HG03060 (cell line): ENCODE measurements at regions not wholly inside any gene's neighbourhood (a gene's known extent, or its start where the extent isn't known, plus 50 kb on each side); places are given as distances from the start of the nearest gene placed in this dataset.
"Not testable (repeated sequence)": the region's sequence is repeated elsewhere in the genome, so short reads cannot be mapped to it uniquely, and the experiment has no call there.

Source experiments
- ATAC-seq: cut with Tn5 transposase; IDR thresholded peaks from one replicate; pipeline ENCODE4 v1.9.1; 2021; ENCODE audit warnings: low read depth, moderate number of reproducible peaks; ENCODE audit not compliant: unreplicated experiment

- no peak for ATAC-seq
These were observed 1234.6 kb upstream of the CHAC2 start for GRCh38 chr2:52532956-52533355.

GRCh38 chr2:52526735-52527134, 1240.9 kb upstream of the CHAC2 start:
- ATAC-seq: no peak

- no peak for ATAC-seq
These were observed 1247.0 kb upstream of the CHAC2 start for GRCh38 chr2:52520644-52521043.

- ATAC-seq: no peak
These were observed 1248.9 kb upstream of the CHAC2 start for GRCh38 chr2:52518678-52519077.

- ATAC-seq: no peak
These were observed 1254.8 kb upstream of the CHAC2 start for GRCh38 chr2:52512760-52513159.

- no peak for ATAC-seq
These were observed 1257.2 kb upstream of the CHAC2 start for GRCh38 chr2:52510432-52510831.

- no peak for ATAC-seq
These were observed 1265.1 kb upstream of the CHAC2 start for GRCh38 chr2:52502476-52502860.

- no peak for ATAC-seq
These were observed 1265.7 kb upstream of the CHAC2 start for GRCh38 chr2:52501715-52502475.

GRCh38 chr2:52500561-52500960, 1267.0 kb upstream of the CHAC2 start:
- ATAC-seq: no peak

- no peak for ATAC-seq
These were observed 1269.4 kb upstream of the CHAC2 start for GRCh38 chr2:52498077-52498750.

- no peak for ATAC-seq
These were observed 1271.8 kb upstream of the CHAC2 start for GRCh38 chr2:52495816-52496215.

- ATAC-seq: no peak
These were observed 1290.4 kb upstream of the CHAC2 start for GRCh38 chr2:52477166-52477565.

GRCh38 chr2:52475590-52475989, 1292.0 kb upstream of the CHAC2 start:
- no peak for ATAC-seq

- ATAC-seq: no peak
These were observed 1293.5 kb upstream of the CHAC2 start for GRCh38 chr2:52474091-52474490.

GRCh38 chr2:52473526-52473925, 1294.1 kb upstream of the CHAC2 start:
- ATAC-seq: no peak

- ATAC-seq: not testable (repeated sequence)
These were observed 1297.1 kb upstream of the CHAC2 start for GRCh38 chr2:52470457-52470856.

- no peak for ATAC-seq
These were observed 1300.4 kb upstream of the CHAC2 start for GRCh38 chr2:52467189-52467588.

GRCh38 chr2:52465287-52465686, 1302.3 kb upstream of the CHAC2 start:
- ATAC-seq: no peak

- no peak for ATAC-seq
These were observed 1304.1 kb upstream of the CHAC2 start for GRCh38 chr2:52463457-52463856.

- no peak for ATAC-seq
These were observed 1310.8 kb upstream of the CHAC2 start for GRCh38 chr2:52456561-52457377.

GRCh38 chr2:52454962-52455361, 1312.6 kb upstream of the CHAC2 start:
- no peak for ATAC-seq
